GM18951 (cell line): ENCODE measurements at regions not wholly inside any gene's neighbourhood (a gene's known extent, or its start where the extent isn't known, plus 50 kb on each side); places are given as distances from the start of the nearest gene placed in this dataset.
"Not testable (repeated sequence)": the region's sequence is repeated elsewhere in the genome, so short reads cannot be mapped to it uniquely, and the experiment has no call there.

Experiments
- POLR2A ChIP-seq: IDR thresholded peaks from 4 replicates; pipeline ENCODE4 v1.6.1; 2011; ENCODE audit warnings: mild to moderate bottlenecking; ENCODE audit not compliant: insufficient read length, insufficient read depth; ENCODE audit errors: extremely low read depth
- in situ Hi-C: fragments of 300-500 bp; cut with MboI; formaldehyde crosslinking; loops from one replicate; pipeline ENCODE4 v1.12.0; 2022; ENCODE audit warnings: low sequenced_read_pairs, mixed read lengths, inconsistent platforms; ENCODE audit not compliant: unreplicated experiment

DNA sequence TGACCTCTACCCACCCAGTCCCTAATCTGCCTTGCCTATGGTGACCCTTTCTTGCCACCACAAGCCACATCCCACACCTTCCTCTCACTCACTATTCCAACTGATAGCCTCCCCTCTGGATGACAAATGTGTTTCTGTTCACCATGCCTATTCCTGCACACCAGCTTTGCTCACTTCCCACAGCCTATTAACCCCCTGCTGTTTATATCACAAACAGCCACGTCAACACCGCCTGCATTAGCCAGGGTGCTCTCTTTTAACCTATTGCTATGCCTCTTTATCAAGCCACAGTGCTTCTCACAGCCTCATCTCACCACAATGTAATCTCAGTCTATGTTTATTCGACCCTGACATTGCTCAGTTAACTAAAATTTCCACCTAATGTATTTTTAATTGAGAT lies 271.8 kb downstream of the SUCLG1 start:
- TF ChIP-seq POLR2A, result no peak
- in situ Hi-C loops, result no loop called here

DNA sequence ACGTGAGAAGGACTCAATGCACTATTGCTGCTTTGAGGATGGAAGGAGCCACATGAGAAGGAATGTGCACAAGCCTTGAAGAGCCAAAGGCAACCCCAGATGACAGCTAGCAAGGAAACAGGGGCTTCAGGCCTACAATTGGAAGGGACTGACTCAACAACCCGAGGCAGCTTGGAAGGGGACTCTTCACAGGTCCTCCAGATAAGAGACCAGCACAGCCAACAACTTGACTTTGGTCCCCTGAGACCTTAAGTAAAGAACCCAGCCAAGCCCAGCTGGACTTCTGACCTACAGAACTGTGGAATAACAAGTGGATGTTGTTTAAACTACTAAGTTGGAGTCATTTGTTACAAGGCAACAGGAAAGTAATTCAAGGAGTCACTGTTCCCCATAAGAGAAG lies 277.2 kb downstream of the SUCLG1 start:
- in situ Hi-C loops, result no loop called here
- no peak for TF ChIP-seq POLR2A

DNA sequence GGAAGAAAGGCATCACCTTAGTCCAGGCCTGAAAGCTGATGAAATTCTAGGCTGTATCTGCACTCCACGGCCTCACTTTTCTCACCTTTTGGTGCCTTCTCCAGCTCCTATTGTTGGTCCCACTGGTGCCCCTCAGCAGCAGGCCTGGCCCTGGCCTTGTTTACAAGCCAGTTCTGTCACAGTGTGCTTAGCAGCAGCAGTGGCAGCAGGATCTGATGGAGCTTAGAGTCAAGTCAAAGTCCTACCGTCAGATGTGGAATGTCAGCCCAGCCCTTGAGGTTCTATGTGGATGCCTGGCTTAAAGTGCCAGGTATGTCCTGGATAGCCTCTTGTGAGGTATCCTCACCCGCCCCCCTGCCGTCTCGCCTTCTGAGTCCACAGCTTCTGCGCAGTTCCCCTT lies 281.3 kb downstream of the SUCLG1 start:
- no peak for TF ChIP-seq POLR2A
- in situ Hi-C loops, result no loop called here

DNA sequence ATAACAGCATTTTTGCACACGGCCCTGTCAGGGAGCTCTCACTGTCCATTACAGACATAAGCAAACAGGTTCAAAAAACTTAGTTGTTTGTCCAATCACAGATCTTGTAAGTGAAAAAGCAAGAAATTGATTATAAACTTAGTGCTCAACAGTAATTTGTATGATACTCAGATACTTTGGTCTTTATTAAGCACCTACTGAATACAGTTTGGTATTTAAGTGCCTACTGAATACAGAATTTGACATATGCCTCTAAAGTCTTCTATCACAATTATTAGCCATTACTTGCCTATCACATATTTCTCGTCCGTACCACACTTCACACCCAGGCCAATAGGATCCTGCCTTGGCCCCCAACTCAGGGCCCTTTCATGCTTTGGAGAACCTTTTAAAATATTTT lies 283.1 kb downstream of the SUCLG1 start:
- TF ChIP-seq POLR2A, result no peak
- in situ Hi-C loops, result no loop called here

DNA sequence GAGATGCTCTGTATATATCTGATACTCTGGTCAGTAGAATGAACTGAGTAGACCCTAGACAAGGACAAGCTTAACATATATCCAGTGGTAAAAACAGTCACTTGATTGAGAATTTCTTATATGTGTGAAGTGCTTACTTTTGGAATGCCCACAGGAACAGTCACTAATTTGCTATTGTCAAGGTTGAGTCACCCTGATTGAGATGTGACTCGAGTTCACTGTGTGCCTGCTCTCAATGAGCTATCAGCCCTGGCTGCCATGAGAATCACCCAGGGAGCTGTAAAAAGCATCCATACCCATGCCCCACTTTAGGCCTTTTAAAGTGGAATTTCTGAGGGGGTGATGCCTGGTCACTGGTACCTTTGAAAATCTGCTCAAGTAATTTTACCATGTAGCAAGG lies 283.7 kb downstream of the SUCLG1 start:
- no peak for TF ChIP-seq POLR2A
- in situ Hi-C loops, result no loop called here

DNA sequence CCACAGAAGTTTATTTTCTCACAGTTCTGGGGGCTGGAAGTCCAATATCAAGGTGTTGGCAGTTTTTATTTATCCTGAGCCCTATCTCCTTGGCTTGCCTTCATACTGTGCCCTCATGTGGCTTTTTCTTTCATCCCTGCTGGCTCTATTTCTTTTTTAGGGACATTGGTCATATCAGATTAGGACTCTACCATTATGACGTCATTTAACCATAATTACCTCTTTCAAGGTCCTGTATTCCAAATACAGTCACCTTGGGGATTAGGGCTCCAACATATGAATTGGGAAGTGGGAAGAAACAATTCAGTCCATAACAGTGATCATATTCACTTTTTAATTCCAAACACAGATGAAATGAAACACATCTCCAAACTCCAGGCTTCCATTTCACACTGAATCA lies 286.0 kb downstream of the SUCLG1 start:
- TF ChIP-seq POLR2A, result no peak
- in situ Hi-C loops, result no loop called here

DNA sequence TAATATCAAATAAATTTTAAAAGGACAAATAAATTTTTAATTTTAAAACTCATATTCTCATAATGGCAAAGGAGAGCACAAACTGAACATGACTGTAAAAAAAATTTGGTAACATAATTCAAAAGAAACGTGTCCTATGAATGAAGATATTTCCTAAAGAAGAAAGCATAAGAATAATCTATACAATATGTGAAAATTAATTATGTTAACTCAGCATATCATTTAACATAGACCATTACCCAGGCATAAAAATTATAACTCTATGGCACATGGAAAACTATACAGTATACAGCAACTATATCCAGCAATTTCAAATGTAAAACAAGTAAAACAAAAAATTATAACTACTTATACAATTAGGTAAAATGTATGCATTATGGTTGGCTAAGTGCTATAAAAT lies 288.1 kb downstream of the SUCLG1 start:
- no peak for TF ChIP-seq POLR2A

DNA sequence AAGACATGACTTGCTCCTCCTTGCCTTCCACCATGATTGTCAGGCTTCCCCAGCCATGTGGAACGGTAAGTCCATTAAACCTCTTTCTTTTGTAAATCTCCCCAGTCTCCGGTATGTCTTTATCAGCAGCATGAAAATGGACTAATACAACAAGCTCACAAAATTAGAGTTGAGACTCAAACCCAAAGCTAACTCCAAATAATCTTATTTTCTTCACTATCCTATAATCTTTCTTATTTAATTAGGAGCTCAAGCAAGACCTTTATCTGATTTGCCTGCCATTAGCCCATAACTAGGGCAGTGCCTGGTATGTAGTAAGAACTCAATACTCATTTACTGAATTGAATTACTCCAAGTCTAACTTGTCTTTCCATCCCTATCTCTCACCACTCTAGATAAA lies 289.2 kb downstream of the SUCLG1 start:
- no peak for TF ChIP-seq POLR2A
- in situ Hi-C loops, result no loop called here

More for the DNA sequence above, 288.1 kb downstream of the SUCLG1 start:
- in situ Hi-C loops, result no loop called here

DNA sequence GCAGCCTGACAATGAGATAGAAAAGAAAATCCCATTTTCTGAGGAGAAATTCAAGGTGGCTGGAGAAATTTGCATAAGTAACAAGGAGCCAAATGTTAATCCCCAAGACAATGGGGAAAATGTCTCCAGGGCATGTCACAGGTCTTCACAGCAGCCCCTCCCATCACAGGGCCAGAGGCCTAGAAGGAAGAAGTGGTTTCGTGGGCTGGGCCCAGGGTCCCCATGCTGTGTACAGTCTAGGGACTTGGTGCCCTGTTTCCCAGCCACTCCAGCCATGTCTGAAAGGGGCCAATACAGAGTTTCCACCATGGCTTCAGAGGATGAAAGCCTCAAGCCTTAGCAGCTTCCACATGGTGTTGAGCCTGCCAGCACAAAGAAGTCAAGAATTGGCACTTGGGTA lies 290.5 kb downstream of the SUCLG1 start:
- in situ Hi-C loops, result not testable (repeated sequence)

DNA sequence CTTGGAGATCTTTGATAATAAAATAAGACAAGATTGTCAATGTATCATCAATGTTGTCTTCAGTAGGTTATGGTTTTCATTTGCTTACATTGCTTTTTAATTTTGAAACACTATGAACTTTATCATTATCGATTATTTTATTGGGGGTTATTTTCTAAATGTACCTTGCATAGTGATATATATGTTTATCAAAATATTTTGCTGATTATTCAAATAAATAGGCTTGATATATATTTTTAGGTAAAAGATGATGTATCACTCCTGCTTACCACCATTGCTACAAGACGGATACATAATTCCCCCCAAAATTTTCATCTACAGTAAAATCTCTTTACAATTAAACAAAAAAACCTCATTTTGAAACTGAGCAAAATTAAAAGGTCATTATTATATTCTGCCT lies 293.8 kb downstream of the SUCLG1 start:
- in situ Hi-C loops, result no loop called here
- no peak for TF ChIP-seq POLR2A

DNA sequence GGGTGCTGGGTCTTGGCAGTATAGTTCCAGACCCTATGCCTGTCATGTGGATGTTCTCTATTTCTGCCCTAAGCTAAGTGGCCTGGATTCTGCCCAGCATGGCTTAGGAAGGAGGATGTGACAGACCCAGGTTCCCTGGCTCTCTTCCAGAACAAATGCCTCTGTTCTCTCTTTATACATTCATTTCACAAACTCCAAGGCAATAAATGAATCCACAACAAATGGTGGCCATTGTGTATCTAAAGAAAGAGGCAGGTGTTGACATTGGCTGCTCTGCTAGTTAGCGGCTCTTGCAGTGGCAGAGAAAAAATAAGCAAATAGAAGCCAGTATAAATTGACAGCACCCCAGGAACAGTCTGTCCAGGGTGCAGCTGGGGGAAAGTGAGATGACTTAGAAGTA lies 298.6 kb downstream of the SUCLG1 start:
- in situ Hi-C loops, result no loop called here
- TF ChIP-seq POLR2A, result no peak

DNA sequence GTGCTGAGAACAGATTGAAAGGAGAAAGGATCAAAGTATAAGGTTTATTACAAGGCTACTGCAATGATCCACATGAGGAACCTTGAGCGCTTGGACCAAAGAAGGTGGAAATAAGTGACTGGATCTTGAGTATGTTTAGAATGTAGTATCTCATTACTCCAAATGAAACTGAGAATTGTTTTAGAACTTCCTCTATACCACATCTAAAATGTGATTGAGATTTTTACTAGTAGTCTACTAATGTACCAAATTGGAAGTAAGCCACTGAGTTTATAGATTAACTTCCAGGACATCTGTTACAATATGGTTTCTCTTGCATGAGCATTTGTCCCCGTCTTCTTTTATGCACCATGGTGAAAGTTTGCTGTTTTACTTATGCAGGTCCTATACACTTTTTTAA lies 300.5 kb downstream of the SUCLG1 start:
- no peak for TF ChIP-seq POLR2A

DNA sequence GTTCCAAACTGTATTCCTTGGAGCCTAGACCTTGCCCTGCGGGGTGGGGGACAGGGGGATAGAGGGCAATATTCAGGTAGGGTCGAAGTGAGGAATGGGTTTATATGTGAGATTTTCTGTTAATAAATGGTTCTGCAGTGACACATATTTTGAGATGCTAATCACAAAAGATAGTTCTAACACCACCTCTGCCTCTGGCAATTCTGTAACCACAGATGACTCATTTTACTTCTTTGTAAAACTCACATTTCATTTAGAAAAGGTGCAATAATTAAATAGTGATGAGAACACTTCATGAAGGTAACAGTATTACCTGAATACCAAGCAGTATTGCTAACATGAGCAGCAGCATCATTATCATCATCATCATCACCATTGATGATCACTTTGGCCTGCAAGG lies 306.6 kb downstream of the SUCLG1 start:
- TF ChIP-seq POLR2A, result no peak
- in situ Hi-C loops, result no loop called here

More for the DNA sequence above, 300.5 kb downstream of the SUCLG1 start:
- in situ Hi-C loops, result no loop called here

DNA sequence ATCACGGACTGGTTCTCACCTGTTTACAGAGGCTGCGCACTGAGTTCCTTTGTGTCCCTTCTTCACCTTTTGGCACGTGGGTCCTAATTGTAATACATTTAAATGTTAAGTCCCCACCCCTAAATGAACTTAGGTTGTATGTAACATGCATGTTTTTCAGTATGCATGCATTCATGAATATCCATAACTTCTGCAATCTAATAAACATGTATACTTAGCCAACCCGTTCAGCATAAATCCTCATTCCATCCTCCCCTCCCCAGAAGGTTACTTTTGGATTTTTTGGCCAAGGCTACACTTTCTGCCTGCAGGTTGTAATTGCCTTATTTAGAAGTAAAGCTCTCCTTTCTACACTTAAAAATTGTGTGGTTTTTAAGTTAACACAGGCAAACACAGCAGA lies 314.7 kb downstream of the SUCLG1 start:
- in situ Hi-C loops, result no loop called here
- no peak for TF ChIP-seq POLR2A

DNA sequence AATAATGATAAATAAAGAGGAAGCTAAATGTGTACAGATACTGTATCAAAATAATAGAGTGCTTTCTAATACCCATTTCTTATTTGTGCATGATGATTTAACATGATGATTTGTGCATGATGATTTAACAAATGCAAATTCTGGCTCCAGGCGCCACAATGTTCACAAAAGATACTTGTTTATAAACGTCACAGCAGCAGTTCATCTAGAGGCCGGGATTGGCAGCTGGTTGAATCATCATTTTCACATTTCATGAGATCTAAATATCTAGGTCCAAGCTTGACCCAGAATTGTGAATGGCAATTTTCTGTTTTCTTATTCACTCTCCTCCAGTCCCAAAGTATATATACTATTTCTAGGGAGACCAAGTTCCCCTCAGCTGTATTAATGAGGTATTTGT lies 322.0 kb downstream of the SUCLG1 start:
- TF ChIP-seq POLR2A, result no peak

More for the DNA sequence above, 322.0 kb downstream of the SUCLG1 start:
- in situ Hi-C loops, result no loop called here
